ENCODE measurements at regions not wholly inside any gene's neighbourhood (a gene's known extent, or its start where the extent isn't known, plus 50 kb on each side); places are given as distances from the start of the nearest gene placed in this dataset.
A peak's percentile ranks its signal among the peaks of the same experiment; 100 is the strongest.

- no peak for DNase-seq (ENCODE audit: low read depth)
Measured at GRCh38 chr4:120525106-120525505, 397.4 kb downstream of the PRDM5 start.

GRCh38 chr4:120524237-120524636 is 398.3 kb downstream of the PRDM5 start:
- no peak for DNase-seq (ENCODE audit: low read depth)

- DNase-seq (ENCODE audit: low read depth) = no peak
Measured at GRCh38 chr4:120520761-120521160, 401.8 kb downstream of the PRDM5 start.

- peak; percentile 43 for DNase-seq (ENCODE audit: low read depth)
Measured at GRCh38 chr4:120517966-120518365, 404.6 kb downstream of the PRDM5 start.

GRCh38 chr4:120509719-120510118 is 412.8 kb downstream of the PRDM5 start:
- no peak for DNase-seq (ENCODE audit: low read depth)

- DNase-seq (ENCODE audit: low read depth) = no peak
Measured at GRCh38 chr4:120509222-120509621, 413.3 kb downstream of the PRDM5 start.

- no peak for DNase-seq (ENCODE audit: low read depth)
Measured at GRCh38 chr4:120508036-120508435, 414.5 kb downstream of the PRDM5 start.

- DNase-seq (ENCODE audit: low read depth) = no peak
Measured at GRCh38 chr4:120506536-120506935, 416.0 kb downstream of the PRDM5 start.

GRCh38 chr4:120498678-120499077 is 423.8 kb downstream of the PRDM5 start:
- no peak for DNase-seq (ENCODE audit: low read depth)

GRCh38 chr4:120491481-120491880 is 424.8 kb upstream of the MAD2L1 start:
- DNase-seq (ENCODE audit: low read depth) = no peak

GRCh38 chr4:120481756-120482155 is 415.1 kb upstream of the MAD2L1 start:
- no peak for DNase-seq (ENCODE audit: low read depth)

- no peak for DNase-seq (ENCODE audit: low read depth)
Measured at GRCh38 chr4:120472447-120473131, 405.9 kb upstream of the MAD2L1 start.

GRCh38 chr4:120466429-120466828 is 399.8 kb upstream of the MAD2L1 start:
- DNase-seq (ENCODE audit: low read depth) = no peak

- no peak for DNase-seq (ENCODE audit: low read depth)
Measured at GRCh38 chr4:120454788-120455187, 388.1 kb upstream of the MAD2L1 start.

GRCh38 chr4:120452536-120452935 is 385.9 kb upstream of the MAD2L1 start:
- no peak for DNase-seq (ENCODE audit: low read depth)

GRCh38 chr4:120452001-120452400 is 385.4 kb upstream of the MAD2L1 start:
- no peak for DNase-seq (ENCODE audit: low read depth)

GRCh38 chr4:120447774-120448173 is 381.1 kb upstream of the MAD2L1 start:
- no peak for DNase-seq (ENCODE audit: low read depth)

GRCh38 chr4:120446051-120446567 is 379.5 kb upstream of the MAD2L1 start:
- DNase-seq (ENCODE audit: low read depth) = no peak

- DNase-seq (ENCODE audit: low read depth) = no peak
Measured at GRCh38 chr4:120445186-120445585, 378.5 kb upstream of the MAD2L1 start.

- DNase-seq (ENCODE audit: low read depth) = no peak
Measured at GRCh38 chr4:120443116-120443515, 376.5 kb upstream of the MAD2L1 start.

GRCh38 chr4:120440730-120441129 is 374.1 kb upstream of the MAD2L1 start:
- no peak for DNase-seq (ENCODE audit: low read depth)

GRCh38 chr4:120435179-120435578 is 368.5 kb upstream of the MAD2L1 start:
- DNase-seq (ENCODE audit: low read depth) = no peak

- no peak for DNase-seq (ENCODE audit: low read depth)
Measured at GRCh38 chr4:120434756-120435155, 368.1 kb upstream of the MAD2L1 start.

- no peak for DNase-seq (ENCODE audit: low read depth)
Measured at GRCh38 chr4:120432301-120432860, 365.7 kb upstream of the MAD2L1 start.
